Panc1 (cell line): ENCODE measurements at regions not wholly inside any gene's neighbourhood (a gene's known extent, or its start where the extent isn't known, plus 50 kb on each side); places are given as distances from the start of the nearest gene placed in this dataset.

Experiments used
- ATAC-seq: fragments of 200-7000 bp; cut with Tn5 transposase; 2 replicates; pipeline ENCODE4 v1.9.1; 2020; ENCODE audit warnings: mild to moderate bottlenecking, moderate library complexity
- BruUV-seq: library from RNA; stranded (reverse); fragments of 400-500 nt; replicated peaks from 2 replicates; lab custom pipeline; 2021; lab: Mats Ljungman, UMichigan
- CTCF ChIA-PET: fragments of 300-600 bp; sonication (Branson Sonifier 250); formaldehyde crosslinking; loops from one replicate; lab custom pipeline; 2022; ENCODE audit warnings: antibody characterized with exemption; lab: Charles Lee
- POLR2A ChIA-PET: fragments of 300-600 bp; sonication (Branson Sonifier 250); formaldehyde crosslinking; loops from one replicate; lab custom pipeline; 2022; ENCODE audit warnings: antibody characterized with exemption; lab: Charles Lee
- DNase-seq: peaks from one replicate; pipeline ENCODE4 v3.0.0-alpha.2; 2010; ENCODE audit warnings: low read depth, low spot score
- H3K27ac ChIP-seq: 2 replicates; pipeline ENCODE4 v1.5.1; 2011; ENCODE audit warnings: mild to moderate bottlenecking, low read length, inconsistent platforms
- H3K27me3 ChIP-seq: fragments of 200-500 bp; sonication (Bioruptor generic); 2 replicates; pipeline ENCODE4 v1.6.0; 2014; ENCODE audit warnings: low read length, inconsistent platforms; ENCODE audit not compliant: control insufficient read depth, insufficient read depth
- H3K36me3 ChIP-seq: fragments of 200-500 bp; sonication (Bioruptor generic); 2 replicates; pipeline ENCODE4 v1.5.1; 2014; ENCODE audit warnings: inconsistent platforms, mild to moderate bottlenecking, low read length, moderate library complexity; ENCODE audit not compliant: control insufficient read depth, insufficient read depth
- H3K4me1 ChIP-seq: 2 replicates; pipeline ENCODE4 v1.5.1; 2011; ENCODE audit warnings: inconsistent platforms, mild to moderate bottlenecking, low read length, moderate library complexity; ENCODE audit not compliant: control insufficient read depth, insufficient read depth
- H3K4me3 ChIP-seq, 2 experiments: 2 replicates each; pipeline ENCODE4 v1.5.1; 2011 to 2012; ENCODE audit warnings: low read depth in 2 of 2, low read length in 2 of 2, mild to moderate bottlenecking in 2 of 2, inconsistent platforms in 1 of 2, moderate library complexity in 1 of 2
- H3K9me3 ChIP-seq: fragments of 200-500 bp; sonication (Bioruptor generic); 2 replicates; pipeline ENCODE4 v1.5.1; 2014; ENCODE audit warnings: low read depth, mild to moderate bottlenecking, inconsistent platforms, low read length, moderate library complexity; ENCODE audit not compliant: control insufficient read depth, insufficient read depth
- POLR2AphosphoS5 ChIP-seq: IDR thresholded peaks from 2 replicates; pipeline ENCODE4 v1.6.1; 2012; ENCODE audit warnings: mild to moderate bottlenecking, low read depth, low read length, moderate library complexity
- SIN3A ChIP-seq: IDR thresholded peaks from 2 replicates; pipeline ENCODE4 v1.6.1; 2012; ENCODE audit warnings: low read depth, mild to moderate bottlenecking, low read length, moderate library complexity, borderline replicate concordance; ENCODE audit not compliant: insufficient read depth
- TCF7L2 ChIP-seq: IDR thresholded peaks from 2 replicates; pipeline ENCODE4 v1.6.1; 2011; ENCODE audit warnings: mild to moderate bottlenecking, low read depth, low read length, inconsistent platforms
- in situ Hi-C: cut with HindIII; loops from 2 replicates; pipeline ENCODE4 v1.10.0; 2016; ENCODE audit warnings: low sequenced_read_pairs, low pct_unique_long_range_greater_than_20kb
- intact Hi-C: fragments of 100-400 bp; cut with micrococcal nuclease; formaldehyde crosslinking; loops from one replicate; pipeline ENCODE4 v1.10.0; 2022; ENCODE audit not compliant: unreplicated experiment
- TF ChIP-seq, protein P1 (sequence below): fragments of 450-650 bp; IDR thresholded peaks from 2 replicates; pipeline ENCODE4 v1.5.1; 2017; ENCODE audit warnings: mild to moderate bottlenecking
- TF ChIP-seq, protein P2 (sequence below), 2 experiments: IDR thresholded peaks; 2 replicates each; pipeline ENCODE4 v1.6.1; 2011 to 2012; ENCODE audit warnings: low read depth in 2 of 2, control low read depth in 1 of 2, low read length in 1 of 2, mild to moderate bottlenecking in 1 of 2, moderate library complexity in 1 of 2; ENCODE audit not compliant: insufficient read depth in 1 of 2

DNA sequence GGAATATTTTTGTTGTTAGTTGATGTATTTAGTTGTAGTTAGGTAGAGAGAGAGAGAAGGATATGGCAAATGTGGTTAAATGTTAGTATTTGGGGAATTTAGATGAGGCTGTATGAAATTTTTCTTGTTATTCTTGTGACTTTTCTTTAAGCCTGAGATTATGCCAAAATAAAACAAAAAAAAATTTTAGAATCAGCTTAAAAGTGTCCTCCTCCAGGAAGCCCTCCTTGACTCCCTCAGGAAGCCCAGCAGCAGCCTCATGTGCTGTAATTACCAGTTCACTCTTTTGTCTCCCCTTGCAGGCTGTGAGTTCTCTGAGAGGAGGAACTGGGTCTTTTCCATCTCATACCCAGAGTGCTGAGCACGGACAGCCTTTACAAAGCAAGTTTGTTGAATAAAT is 243.5 kb downstream of the TFCP2L1 start:
- CTCF ChIA-PET, result no interaction called here

DNA sequence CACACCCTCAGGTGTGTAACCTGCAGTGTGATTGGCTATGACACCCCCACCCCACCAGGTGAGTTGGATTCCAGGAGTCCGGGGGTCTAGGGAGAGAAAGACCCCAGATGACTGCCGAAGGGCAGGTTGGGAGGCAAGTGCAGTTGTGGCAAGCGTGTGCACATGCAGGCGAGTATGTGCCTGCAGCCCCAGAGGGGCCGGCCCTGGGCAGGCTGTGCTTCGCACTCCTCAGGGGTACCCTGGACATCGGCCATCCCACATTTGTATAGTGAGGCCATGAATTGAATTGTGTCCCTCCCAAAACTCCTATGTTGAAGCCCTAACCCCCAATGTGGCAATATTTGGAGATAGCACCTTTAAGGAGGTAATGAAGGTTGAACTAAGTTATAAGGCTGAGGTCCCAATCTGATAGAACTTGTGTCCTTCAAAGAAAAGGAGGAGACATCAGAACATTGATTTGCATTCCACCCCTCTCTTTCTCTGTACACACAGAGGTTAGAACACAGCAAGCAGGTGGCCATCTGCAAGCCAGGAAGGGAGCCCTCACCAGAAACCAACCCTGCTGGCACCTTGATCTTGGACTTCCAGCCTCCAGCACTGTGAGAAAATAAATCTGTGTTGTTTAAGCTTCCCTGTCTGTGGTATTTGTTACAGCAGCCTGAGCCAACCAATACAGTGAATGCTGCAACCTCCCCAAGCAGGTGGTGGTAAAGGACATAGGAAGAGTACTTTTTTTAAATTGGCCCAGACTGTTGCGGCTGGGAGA is 241.8 kb downstream of the TFCP2L1 start:
- no peaks in the 10 kb centered on the region for H3K9me3 ChIP-seq
- ATAC-seq (no peak), DNase-seq (no peak)
- TF ChIP-seq, protein P1, sequence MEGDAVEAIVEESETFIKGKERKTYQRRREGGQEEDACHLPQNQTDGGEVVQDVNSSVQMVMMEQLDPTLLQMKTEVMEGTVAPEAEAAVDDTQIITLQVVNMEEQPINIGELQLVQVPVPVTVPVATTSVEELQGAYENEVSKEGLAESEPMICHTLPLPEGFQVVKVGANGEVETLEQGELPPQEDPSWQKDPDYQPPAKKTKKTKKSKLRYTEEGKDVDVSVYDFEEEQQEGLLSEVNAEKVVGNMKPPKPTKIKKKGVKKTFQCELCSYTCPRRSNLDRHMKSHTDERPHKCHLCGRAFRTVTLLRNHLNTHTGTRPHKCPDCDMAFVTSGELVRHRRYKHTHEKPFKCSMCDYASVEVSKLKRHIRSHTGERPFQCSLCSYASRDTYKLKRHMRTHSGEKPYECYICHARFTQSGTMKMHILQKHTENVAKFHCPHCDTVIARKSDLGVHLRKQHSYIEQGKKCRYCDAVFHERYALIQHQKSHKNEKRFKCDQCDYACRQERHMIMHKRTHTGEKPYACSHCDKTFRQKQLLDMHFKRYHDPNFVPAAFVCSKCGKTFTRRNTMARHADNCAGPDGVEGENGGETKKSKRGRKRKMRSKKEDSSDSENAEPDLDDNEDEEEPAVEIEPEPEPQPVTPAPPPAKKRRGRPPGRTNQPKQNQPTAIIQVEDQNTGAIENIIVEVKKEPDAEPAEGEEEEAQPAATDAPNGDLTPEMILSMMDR, result no peak
- TF ChIP-seq TCF7L2, result no peak
- TF ChIP-seq POLR2AphosphoS5, result no peak
- TF ChIP-seq, protein P2, sequence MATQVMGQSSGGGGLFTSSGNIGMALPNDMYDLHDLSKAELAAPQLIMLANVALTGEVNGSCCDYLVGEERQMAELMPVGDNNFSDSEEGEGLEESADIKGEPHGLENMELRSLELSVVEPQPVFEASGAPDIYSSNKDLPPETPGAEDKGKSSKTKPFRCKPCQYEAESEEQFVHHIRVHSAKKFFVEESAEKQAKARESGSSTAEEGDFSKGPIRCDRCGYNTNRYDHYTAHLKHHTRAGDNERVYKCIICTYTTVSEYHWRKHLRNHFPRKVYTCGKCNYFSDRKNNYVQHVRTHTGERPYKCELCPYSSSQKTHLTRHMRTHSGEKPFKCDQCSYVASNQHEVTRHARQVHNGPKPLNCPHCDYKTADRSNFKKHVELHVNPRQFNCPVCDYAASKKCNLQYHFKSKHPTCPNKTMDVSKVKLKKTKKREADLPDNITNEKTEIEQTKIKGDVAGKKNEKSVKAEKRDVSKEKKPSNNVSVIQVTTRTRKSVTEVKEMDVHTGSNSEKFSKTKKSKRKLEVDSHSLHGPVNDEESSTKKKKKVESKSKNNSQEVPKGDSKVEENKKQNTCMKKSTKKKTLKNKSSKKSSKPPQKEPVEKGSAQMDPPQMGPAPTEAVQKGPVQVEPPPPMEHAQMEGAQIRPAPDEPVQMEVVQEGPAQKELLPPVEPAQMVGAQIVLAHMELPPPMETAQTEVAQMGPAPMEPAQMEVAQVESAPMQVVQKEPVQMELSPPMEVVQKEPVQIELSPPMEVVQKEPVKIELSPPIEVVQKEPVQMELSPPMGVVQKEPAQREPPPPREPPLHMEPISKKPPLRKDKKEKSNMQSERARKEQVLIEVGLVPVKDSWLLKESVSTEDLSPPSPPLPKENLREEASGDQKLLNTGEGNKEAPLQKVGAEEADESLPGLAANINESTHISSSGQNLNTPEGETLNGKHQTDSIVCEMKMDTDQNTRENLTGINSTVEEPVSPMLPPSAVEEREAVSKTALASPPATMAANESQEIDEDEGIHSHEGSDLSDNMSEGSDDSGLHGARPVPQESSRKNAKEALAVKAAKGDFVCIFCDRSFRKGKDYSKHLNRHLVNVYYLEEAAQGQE (IDR thresholded peaks at IDR 0.05; ENCODE audit: insufficient read depth in 1 of 2, low read depth in 2 of 2, low read length in 1 of 2), result no peak
- no peak for TF ChIP-seq SIN3A
- no TSS peak for BruUV-seq
- H3K27me3 ChIP-seq, result no peaks in the 10 kb centered on the region; the same call in 1 of the 2 replicates
- POLR2A ChIA-PET, result no interaction called here
- no peaks in the 10 kb centered on the region for H3K36me3 ChIP-seq
- in situ Hi-C loops, result no loop called here
- intact Hi-C loops, result no loop called here
- H3K27ac ChIP-seq, result no peak overlapping the region
- CTCF ChIA-PET, result no interaction called here
- H3K4me3 ChIP-seq, result no peak overlapping the region
- H3K4me1 ChIP-seq, result no peaks in the 10 kb centered on the region

More for the DNA sequence above, 243.5 kb downstream of the TFCP2L1 start:
- Histone ChIP-seq H3K27me3 (no peaks in the 10 kb centered on the region; the same call in 1 of the 2 replicates), H3K4me3 (no peak overlapping the region), H3K27ac (no peak overlapping the region), H3K4me1 (no peaks in the 10 kb centered on the region), H3K9me3 (no peaks in the 10 kb centered on the region), H3K36me3 (no peaks in the 10 kb centered on the region)
- in situ Hi-C loops (no loop called here), intact Hi-C loops (no loop called here)
- DNase-seq (no peak), ATAC-seq (no peak)
- POLR2A ChIA-PET, result no interaction called here
- no TSS peak for BruUV-seq
- TF ChIP-seq TCF7L2, result no peak
- TF ChIP-seq POLR2AphosphoS5, result no peak
- TF ChIP-seq SIN3A, result no peak
- TF ChIP-seq, protein P1, result no peak
- TF ChIP-seq, protein P2 (IDR thresholded peaks at IDR 0.05; ENCODE audit: insufficient read depth in 1 of 2, low read depth in 2 of 2, low read length in 1 of 2), result no peak
